Peyer's patch (tissue), 4 donors: ENCODE measurements at regions not wholly inside any gene's neighbourhood (a gene's known extent, or its start where the extent isn't known, plus 50 kb on each side); places are given as distances from the start of the nearest gene placed in this dataset.

Source experiments
- DNase-seq, 3 donors: peaks; one replicate each; pipeline ENCODE4 v3.0.0-alpha.2; 2017 to 2019
- H3K27ac ChIP-seq, 4 donors: fragments of 200-600 bp; sonication (generic); one replicate each; pipeline ENCODE4 v1.5.1; 2016 to 2019
- H3K27me3 ChIP-seq, 2 donors: fragments of 200-600 bp; sonication (generic); one replicate each; pipeline ENCODE4 v1.5.1; 2019
- H3K36me3 ChIP-seq, 3 donors: fragments of 200-600 bp; sonication (generic); one replicate each; pipeline ENCODE4 v1.5.1; 2016 to 2019
- H3K4me1 ChIP-seq, 4 donors: fragments of 200-600 bp; sonication (generic); one replicate each; pipeline ENCODE4 v1.5.1; 2016 to 2019
- H3K4me3 ChIP-seq, 4 donors: fragments of 200-600 bp; sonication (generic); 1 replicate in 3 of 4; 2 replicates in 1 of 4; pipeline ENCODE4 v1.5.1; 2016 to 2019; ENCODE audit warnings: mild to moderate bottlenecking in 1 of 4
- H3K9me3 ChIP-seq, 4 donors: fragments of 200-600 bp; sonication (generic); one replicate each; pipeline ENCODE4 v1.5.1; 2016 to 2019; ENCODE audit warnings: mild to moderate bottlenecking in 1 of 4
- CTCF ChIP-seq, 6 experiments: fragments of 450-650 bp in 4 of 6; fragments of 200-600 bp in 2 of 6; sonication (generic) in 1 of 6; IDR thresholded peaks; one replicate each; pipeline ENCODE4 v1.5.1; 2017 to 2019; ENCODE audit warnings: antibody characterized with exemption in 6 of 6, mild to moderate bottlenecking in 3 of 6, moderate library complexity in 1 of 6
- POLR2A ChIP-seq, 2 donors: fragments of 450-650 bp; IDR thresholded peaks; one replicate each; pipeline ENCODE4 v1.5.1; 2017; ENCODE audit warnings: antibody characterized with exemption in 2 of 2, mild to moderate bottlenecking in 2 of 2, moderate library complexity in 2 of 2

- no peaks in the 10 kb centered on the region for H3K36me3 ChIP-seq
Measured at GRCh38 chr5:126070481-126070880, 352.7 kb upstream of the GRAMD2B start.

DNA sequence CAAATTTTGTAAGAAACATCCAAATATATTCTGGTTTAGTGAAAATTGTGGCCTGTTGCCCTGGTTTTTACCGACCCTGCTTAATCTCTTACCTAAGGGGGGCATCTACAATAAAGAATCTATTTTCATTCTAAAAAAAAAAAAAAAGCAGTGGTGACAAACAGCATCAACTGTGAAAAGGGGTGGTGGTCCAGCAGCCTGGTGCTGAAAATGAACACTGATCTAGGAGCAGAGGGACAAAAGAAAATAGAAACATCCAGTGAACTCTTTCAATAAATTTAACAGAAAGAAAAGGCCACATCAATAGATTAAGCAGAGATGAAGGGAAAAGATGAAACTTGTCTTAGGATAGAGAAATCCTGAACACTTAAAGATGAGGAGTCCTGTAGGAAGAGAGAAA, 348.7 kb upstream of the GRAMD2B start:
- H3K4me1 ChIP-seq = no peaks in the 10 kb centered on the region
- TF ChIP-seq CTCF (IDR thresholded peaks at IDR 0.05) (no peak), POLR2A (IDR thresholded peaks at IDR 0.05) (no peak)
- H3K27me3 ChIP-seq = no peaks in the 10 kb centered on the region
- H3K36me3 ChIP-seq = no peaks in the 10 kb centered on the region
- H3K9me3 ChIP-seq = no peaks in the 10 kb centered on the region
- DNase-seq = no peak
- no peak overlapping the region for H3K27ac ChIP-seq
- no peak overlapping the region for H3K4me3 ChIP-seq

More at GRCh38 chr5:126070481-126070880, 352.7 kb upstream of the GRAMD2B start:
- no peak for TF ChIP-seq POLR2A (IDR thresholded peaks at IDR 0.05)
- no peak for TF ChIP-seq CTCF (IDR thresholded peaks at IDR 0.05)
- DNase-seq = no peak
- H3K27me3 ChIP-seq = no peaks in the 10 kb centered on the region
- no peak overlapping the region for H3K27ac ChIP-seq
- no peak overlapping the region for H3K4me3 ChIP-seq
- no peaks in the 10 kb centered on the region for H3K4me1 ChIP-seq
- no peaks in the 10 kb centered on the region for H3K9me3 ChIP-seq

DNA sequence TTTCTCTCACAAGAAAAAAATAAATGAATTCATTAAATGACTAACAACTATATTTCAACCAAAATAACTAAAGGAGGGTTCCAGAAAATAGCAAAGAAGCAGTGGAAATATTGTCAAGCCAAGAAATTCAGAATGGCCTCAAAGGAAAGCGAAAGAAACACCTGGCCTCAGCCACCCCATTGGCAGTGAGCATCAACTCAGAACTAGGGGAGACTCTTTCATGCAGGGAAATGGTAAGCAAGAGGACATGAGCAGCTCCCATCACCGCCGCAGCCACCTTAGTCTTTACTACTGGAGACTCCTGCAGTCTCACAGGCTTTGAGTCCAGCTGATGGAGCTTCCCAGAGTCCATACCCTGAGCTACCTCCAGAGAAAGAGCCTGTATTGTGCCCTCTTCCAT, 343.9 kb upstream of the GRAMD2B start:
- Histone ChIP-seq H3K4me1 (no peaks in the 10 kb centered on the region), H3K27me3 (no peaks in the 10 kb centered on the region)

GRCh38 chr5:126081209-126081608, 342.0 kb upstream of the GRAMD2B start:
- Histone ChIP-seq H3K36me3 (no peaks in the 10 kb centered on the region), H3K27ac (no peak overlapping the region), H3K4me3 (no peak overlapping the region), H3K27me3 (no peaks in the 10 kb centered on the region), H3K9me3 (peaks cover 0 to 2% (median 0%) of the 10 kb centered on the region in 4 donors), H3K4me1 (no peaks in the 10 kb centered on the region)
- DNase-seq = no peak
- TF ChIP-seq POLR2A (IDR thresholded peaks at IDR 0.05) (no peak), CTCF (IDR thresholded peaks at IDR 0.05) (no peak)

More for the DNA sequence above, 343.9 kb upstream of the GRAMD2B start:
- no peak for TF ChIP-seq CTCF (IDR thresholded peaks at IDR 0.05)
- no peak for TF ChIP-seq POLR2A (IDR thresholded peaks at IDR 0.05)
- Histone ChIP-seq H3K9me3 (peaks cover 0 to 2% (median 0%) of the 10 kb centered on the region in 4 donors), H3K36me3 (no peaks in the 10 kb centered on the region), H3K27ac (no peak overlapping the region), H3K4me3 (no peak overlapping the region)
- DNase-seq = no peak

- Histone ChIP-seq H3K36me3 (no peaks in the 10 kb centered on the region), H3K9me3 (no peaks in the 10 kb centered on the region), H3K27me3 (no peaks in the 10 kb centered on the region), H3K4me3 (no peak overlapping the region), H3K4me1 (no peaks in the 10 kb centered on the region), H3K27ac (no peak overlapping the region)
- no peak for DNase-seq
- TF ChIP-seq CTCF (IDR thresholded peaks at IDR 0.05) (no peak), POLR2A (IDR thresholded peaks at IDR 0.05) (no peak)
Measured at GRCh38 chr5:126093041-126093440, 330.2 kb upstream of the GRAMD2B start.

- no peaks in the 10 kb centered on the region for H3K4me1 ChIP-seq
- H3K9me3 ChIP-seq = no peaks in the 10 kb centered on the region
- no peaks in the 10 kb centered on the region for H3K36me3 ChIP-seq
- no peaks in the 10 kb centered on the region for H3K27me3 ChIP-seq
- no peak overlapping the region for H3K4me3 ChIP-seq
- DNase-seq = no peak
- no peak for TF ChIP-seq POLR2A (IDR thresholded peaks at IDR 0.05)
- no peak for TF ChIP-seq CTCF (IDR thresholded peaks at IDR 0.05)
- H3K27ac ChIP-seq = no peak overlapping the region
Measured at GRCh38 chr5:126093718-126094117, 329.5 kb upstream of the GRAMD2B start.
